Stimulated activated CD4-positive, alpha-beta T cell treated with anti-CD3 and anti-CD28 coated beads, TNF-alpha, amount 100 ng/mL, for 48 hours (primary cell): ENCODE measurements at regions not wholly inside any gene's neighbourhood (a gene's known extent, or its start where the extent isn't known, plus 50 kb on each side); places are given as distances from the start of the nearest gene placed in this dataset.
"Not testable (repeated sequence)": the region's sequence is repeated elsewhere in the genome, so short reads cannot be mapped to it uniquely, and the experiment has no call there.

Source experiments
- DNase-seq, 3 donors: peaks; one replicate each; pipeline ENCODE4 v3.0.0-alpha.2; 2020; ENCODE audit warnings: low read depth in 3 of 3

DNA sequence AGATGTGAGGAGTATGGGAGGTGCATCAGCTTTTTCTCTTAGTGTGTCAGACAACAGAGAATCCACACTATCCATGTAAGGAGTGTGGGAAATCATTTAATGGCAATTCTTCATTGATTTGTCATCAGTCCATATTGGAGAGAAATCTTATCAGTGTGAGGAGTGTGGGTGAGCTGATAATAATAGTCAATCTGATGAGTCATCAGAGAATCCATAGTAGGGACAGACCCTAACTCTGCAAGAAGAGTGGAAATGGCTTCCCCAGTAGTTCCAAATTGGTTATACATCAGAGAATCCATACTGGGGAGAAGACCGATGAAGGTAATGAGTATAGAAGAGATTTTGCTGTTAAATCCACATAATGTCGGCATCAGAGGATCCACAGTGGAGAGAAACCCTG is 150.5 kb upstream of the THUMPD2 start:
- no peak for DNase-seq

GRCh38 chr2:39925312-39925711 is 146.3 kb upstream of the THUMPD2 start:
- no peak for DNase-seq

- no peak for DNase-seq
Measured at GRCh38 chr2:39923455-39923854, 144.4 kb upstream of the THUMPD2 start.

DNA sequence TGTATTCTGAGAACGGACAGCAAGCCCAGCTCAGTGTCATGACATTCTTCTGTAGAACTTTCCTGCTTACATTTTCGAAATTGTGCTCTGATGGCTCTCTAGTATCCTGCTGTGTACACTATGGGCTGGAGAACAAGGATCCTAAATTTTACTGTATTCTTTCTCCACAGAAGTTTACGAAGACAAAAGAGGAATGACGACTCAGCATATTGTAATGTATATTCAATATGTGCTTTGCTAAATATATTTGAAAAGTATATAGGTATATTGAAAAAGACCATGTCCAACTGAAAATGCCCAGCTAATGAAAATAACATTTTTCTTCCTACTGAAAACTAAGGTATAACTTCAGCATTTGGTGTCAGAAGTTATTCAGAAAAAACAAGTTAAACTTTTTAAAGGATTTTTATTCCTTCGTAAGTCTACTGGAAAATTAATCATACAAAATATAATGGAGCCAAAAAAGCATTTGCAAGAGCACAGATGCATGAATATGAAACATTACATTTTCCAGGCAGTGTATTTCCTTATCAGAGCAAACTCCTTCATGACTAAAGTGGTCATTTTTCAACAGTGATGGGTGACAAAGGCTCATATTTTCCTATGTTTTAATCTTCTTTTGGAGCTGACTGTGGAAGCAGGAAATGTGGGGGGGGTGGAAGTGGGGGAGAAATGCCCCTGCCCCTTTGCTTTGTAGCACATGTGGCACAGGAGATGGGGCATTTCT is 143.8 kb upstream of the THUMPD2 start:
- no peak for DNase-seq

DNA sequence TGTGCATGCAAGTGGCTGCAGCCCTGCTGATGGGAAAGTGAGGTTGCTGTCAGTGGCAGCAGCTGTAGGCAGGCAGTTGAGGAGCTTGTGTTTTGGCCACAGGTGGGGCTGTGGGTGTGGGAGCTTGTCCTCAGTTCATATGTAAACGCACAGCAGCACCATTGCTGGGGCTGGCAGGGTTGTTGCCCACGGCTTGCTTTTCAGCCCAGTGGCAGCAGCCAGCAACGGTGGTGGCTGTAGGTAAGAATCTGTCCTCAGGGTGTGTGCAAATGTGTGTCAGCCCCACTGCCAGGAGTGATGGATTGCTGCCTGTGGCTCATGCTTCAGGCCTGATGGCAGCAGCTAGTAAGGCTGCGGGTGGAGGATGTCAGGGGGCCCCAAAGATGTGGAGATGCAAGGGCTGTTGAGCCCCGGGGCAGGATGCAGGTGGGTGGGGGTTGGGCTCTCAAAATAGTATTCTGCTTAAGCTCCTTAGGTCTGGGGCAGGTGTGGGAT is 141.3 kb upstream of the THUMPD2 start:
- no peak for DNase-seq

- no peak for DNase-seq
Measured at GRCh38 chr2:39919511-39920306, 140.7 kb upstream of the THUMPD2 start.

GRCh38 chr2:39918886-39919285 is 139.8 kb upstream of the THUMPD2 start:
- no peak for DNase-seq

- DNase-seq, result not testable (repeated sequence)
Measured at GRCh38 chr2:39917371-39917770, 138.3 kb upstream of the THUMPD2 start.

DNA sequence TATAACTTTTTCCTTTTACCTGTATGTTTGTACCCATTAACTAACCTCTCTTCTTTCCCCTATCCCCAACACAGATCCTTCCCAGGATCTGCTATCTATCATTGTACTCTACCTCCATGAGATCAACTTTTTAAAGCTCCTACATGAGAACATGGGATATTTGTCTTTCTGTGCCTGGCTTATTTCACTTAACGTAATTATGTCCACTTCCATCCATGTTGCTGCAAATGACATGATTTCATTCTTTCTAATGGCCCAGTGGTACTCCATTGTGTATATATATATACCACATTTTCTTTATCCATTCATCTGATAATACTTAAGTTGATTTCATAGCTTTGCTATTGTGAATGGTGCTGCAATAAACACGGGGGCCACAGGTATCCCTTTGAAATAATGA is 135.9 kb upstream of the THUMPD2 start:
- no peak for DNase-seq

DNA sequence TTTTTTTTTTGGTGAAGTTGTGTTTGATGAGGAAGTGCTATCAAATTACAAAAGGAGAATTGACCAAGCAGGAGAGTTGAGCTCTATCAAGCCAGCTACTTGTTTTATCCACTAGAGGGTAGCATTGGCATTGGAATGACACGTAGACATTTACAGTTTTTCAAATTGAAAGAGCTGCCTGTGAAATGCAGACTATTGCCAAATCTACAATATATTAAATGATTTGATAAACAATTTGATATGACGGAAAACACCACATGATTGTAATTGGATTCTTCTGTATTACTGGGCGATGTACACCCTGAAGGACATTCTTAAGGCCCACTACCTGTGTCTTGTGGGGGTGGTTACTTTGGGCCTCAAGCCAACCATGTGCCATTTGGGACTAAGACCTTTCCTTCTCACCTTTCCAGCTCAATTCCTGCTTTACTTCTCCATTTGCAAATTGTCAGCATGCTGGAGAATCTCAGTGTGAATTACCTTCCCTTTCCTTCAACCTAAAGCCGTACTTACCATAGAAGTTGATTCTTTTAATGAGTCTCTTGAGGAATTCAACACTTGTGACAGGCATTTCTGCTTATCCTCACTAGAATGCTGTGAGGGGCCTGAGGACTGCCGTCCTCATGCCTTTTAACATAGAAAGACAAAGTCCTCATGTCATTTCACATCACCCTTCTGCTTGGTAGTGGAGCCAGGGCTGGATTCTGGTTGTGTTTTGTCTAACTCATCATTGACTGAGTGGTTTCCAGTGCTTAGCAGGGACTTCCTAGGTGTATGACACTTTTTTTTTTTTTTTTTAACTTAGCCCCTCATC is 134.8 kb upstream of the THUMPD2 start:
- no peak for DNase-seq

DNA sequence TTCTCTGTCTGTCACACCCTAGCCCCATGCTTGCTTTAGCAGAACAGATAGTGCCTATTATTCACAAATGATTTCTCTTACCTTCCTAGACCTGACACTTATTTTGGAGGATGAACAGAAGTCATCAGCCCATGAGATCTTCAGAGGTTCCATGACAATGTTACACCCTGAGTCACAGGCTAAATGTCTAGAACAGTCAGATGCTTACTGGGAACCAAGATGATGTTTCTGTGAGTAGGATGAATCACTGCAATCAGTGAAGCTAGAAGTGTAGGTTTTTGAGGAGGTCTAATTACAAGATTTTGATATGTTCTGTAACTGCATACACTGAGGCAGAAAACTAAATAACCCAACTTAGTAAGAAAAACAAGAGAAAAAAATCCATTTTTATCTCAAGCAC is 123.0 kb upstream of the THUMPD2 start:
- DNase-seq, result no peak

DNA sequence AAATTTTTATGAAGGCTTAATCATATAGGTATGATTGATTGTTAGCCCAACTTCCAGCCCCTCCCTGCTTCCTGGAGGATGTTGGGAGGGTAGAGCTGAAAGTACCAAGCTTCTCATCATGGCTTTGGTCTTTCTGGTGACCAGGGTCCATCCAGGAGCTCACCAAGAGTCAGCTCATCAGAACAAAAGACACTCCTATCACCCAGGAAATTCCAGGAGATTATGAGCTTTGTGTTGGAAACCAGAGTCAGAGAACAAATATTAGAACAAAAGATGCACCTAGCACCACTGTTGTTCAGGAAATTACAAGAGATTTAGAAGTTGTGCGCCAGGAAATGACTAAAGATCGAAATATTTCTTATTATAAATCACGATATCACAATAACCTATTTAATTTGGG is 119.9 kb upstream of the THUMPD2 start:
- no peak for DNase-seq

GRCh38 chr2:39897273-39897672 is 118.2 kb upstream of the THUMPD2 start:
- no peak for DNase-seq

DNA sequence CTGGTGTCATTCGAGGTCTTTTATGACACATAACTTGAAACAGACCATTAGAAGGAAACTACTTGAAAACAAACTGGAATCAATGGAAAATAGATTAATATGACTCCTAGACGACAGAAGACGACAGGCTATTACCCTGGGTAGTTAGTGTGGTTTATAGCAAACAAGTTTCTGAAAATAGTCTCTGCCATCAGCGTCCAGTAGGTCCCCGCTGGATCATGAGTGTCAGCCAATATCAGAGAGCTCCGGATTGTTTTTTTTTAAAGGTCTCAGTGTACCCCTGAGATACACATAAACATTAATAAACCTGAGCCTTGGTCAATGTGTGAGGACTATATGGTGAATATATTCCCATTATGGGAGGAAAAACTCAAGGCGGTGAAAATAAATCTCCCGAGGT is 115.0 kb upstream of the THUMPD2 start:
- DNase-seq, result no peak

DNA sequence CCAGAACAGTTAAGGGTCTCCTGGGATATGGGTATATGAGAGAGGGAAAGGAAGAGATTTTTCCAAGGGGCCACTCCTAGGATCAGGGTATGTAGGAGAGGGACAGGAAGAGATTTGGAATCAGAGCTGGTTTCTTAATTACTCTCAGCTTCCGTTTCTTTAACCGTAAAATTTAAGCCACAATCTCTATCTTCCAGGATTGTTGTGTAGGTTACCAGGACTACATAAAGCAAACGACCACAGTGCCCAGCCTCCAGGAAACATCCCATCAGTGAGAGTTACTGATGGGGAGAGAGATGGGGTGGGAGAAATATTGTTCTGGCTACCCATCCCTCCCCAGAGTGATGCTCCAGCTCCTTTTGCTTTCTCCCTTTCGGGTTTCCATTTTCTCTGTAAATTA is 114.6 kb upstream of the THUMPD2 start:
- no peak for DNase-seq

GRCh38 chr2:39881948-39882347 is 102.9 kb upstream of the THUMPD2 start:
- DNase-seq, result no peak

- no peak for DNase-seq
Measured at GRCh38 chr2:39881494-39881893, 102.4 kb upstream of the THUMPD2 start.

DNA sequence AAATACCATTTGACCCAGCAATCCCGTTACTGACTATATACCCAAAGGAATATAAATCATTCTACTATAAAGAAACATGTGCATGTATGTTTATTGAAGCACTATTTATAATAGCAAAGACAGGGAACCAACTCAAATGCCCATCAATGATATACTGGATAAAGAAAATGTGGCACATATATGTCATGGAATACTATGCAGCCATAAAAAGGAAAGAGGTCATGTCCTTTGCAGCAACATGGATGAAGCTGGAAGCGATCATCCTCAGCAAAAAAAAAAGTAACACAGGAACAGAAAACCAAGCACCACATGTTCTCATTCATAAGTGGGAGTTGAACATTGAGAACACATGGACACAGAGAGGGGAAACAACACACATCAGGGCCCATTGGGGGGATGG is 99.9 kb upstream of the THUMPD2 start:
- DNase-seq, result not testable (repeated sequence)

DNA sequence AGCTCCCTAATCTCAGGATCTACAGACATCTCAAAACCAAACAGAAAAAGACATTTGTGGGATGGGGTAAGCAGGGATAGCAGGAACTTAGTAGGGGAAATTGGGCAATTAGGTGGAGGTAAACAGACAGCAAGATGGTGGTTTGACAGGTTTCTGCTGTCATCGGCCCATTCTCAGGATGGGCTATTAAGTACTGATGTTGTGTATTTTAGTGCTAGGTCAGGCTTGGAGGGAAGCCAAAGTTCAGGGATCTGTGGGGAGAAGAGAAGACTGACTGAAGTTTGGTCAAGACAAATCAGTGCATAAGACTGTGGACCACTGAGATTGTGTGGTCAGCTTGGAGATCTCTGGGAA is 96.8 kb upstream of the THUMPD2 start:
- no peak for DNase-seq

GRCh38 chr2:39875182-39875913 is 96.3 kb upstream of the THUMPD2 start:
- no peak for DNase-seq

DNA sequence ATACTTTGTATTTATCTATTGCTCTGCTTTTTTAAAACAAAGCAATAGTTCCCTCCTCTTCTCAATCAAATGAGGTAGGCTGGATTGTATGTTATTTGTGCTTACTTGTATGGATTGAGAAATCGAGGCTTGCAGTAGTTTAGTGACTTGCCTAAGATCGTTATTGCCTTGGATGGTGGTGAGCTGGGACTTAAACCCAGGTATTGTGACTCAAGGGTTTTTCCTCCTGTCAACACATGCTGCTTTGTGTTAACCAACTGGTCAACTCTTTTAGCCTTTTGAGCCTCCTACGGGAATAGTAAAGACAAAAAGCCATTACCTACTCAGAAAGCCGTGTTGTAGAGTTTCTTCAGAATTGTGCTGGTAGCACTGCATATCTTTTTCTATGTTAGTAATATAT is 95.2 kb upstream of the THUMPD2 start:
- DNase-seq, result no peak

DNA sequence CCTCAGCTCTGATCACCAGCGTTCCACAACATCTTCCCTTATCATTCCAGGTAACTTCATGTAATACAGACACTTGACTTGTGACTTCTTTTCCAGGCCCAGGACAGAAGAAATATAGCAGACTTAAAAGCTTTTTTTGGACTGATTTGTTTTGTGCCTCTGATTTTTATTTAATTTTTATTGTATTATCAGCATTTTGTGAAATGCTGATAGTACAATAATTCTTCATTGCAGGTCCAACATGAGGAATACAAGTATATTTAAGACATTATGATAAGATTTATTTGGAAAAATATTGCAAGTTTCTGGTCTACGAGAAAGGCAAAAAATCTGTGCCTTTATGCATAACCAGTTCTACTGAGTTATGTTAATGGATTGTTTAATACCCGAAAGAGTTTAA is 94.5 kb upstream of the THUMPD2 start:
- DNase-seq, result no peak
